ENCODE measurements at regions not wholly inside any gene's neighbourhood (a gene's known extent, or its start where the extent isn't known, plus 50 kb on each side); places are given as distances from the start of the nearest gene placed in this dataset.

GRCh38 chr6:1240766-1241318, 71.1 kb upstream of the FOXQ1 start:
- TF ChIP-seq, protein P1, sequence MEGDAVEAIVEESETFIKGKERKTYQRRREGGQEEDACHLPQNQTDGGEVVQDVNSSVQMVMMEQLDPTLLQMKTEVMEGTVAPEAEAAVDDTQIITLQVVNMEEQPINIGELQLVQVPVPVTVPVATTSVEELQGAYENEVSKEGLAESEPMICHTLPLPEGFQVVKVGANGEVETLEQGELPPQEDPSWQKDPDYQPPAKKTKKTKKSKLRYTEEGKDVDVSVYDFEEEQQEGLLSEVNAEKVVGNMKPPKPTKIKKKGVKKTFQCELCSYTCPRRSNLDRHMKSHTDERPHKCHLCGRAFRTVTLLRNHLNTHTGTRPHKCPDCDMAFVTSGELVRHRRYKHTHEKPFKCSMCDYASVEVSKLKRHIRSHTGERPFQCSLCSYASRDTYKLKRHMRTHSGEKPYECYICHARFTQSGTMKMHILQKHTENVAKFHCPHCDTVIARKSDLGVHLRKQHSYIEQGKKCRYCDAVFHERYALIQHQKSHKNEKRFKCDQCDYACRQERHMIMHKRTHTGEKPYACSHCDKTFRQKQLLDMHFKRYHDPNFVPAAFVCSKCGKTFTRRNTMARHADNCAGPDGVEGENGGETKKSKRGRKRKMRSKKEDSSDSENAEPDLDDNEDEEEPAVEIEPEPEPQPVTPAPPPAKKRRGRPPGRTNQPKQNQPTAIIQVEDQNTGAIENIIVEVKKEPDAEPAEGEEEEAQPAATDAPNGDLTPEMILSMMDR (conservative IDR thresholded peaks at IDR 0.05; ENCODE audit: low read length) = no peak
- no peak overlapping the region for H3K4me3 ChIP-seq (ENCODE audit: low read length)
- peak; percentile 28 for DNase-seq (ENCODE audit: low read depth)

DNA sequence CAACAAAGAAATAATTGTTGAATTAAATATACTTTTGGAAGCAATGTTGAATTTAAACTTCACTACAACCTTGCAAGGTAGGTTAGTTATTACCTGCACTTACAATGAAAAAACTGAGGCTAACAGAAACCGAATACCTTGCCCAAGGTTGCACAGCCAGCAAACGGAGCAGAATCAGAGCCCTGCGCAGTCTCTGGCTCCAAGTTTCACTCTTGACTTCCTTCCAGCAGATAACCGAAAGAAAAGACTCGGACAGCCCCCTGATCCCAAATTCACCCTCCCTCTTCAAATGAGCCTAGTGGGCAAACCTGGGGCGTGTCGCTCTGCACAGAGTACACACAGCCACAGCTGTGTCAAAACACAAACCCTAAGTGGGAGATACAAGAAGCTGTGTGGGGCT, 72.1 kb upstream of the FOXQ1 start:
- no peak for DNase-seq (ENCODE audit: low read depth)
- TF ChIP-seq, protein P1 (conservative IDR thresholded peaks at IDR 0.05; ENCODE audit: low read length) = no peak
- no peak overlapping the region for H3K4me3 ChIP-seq (ENCODE audit: low read length)

GRCh38 chr6:1238040-1238439, 73.9 kb upstream of the FOXQ1 start:
- TF ChIP-seq, protein P1 (conservative IDR thresholded peaks at IDR 0.05; ENCODE audit: low read length) = no peak
- H3K4me3 ChIP-seq (ENCODE audit: low read length) = no peak overlapping the region
- DNase-seq (ENCODE audit: low read depth) = no peak

DNA sequence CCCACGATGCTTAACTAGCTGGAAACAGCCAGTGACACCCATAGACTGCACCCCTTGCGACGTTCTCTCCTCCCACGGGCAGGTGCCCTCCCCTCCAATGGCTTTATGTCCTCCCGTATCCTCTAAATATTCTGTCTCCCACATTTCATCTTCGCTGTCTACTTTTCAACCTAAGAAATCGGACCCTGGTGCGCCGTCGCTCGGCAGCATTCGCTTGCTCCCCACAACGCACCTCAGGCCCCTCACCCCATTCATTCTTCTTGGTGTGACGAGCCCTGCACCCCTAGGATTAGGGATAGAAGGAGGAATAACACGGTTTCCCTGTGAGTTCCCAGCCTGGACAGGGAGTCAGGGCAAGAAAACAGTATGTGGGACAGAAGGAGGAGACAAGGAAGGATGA, 74.3 kb upstream of the FOXQ1 start:
- no peak overlapping the region for H3K4me3 ChIP-seq (ENCODE audit: low read length)
- DNase-seq (ENCODE audit: low read depth) = no peak
- TF ChIP-seq, protein P1 (conservative IDR thresholded peaks at IDR 0.05; ENCODE audit: low read length) = no peak

DNA sequence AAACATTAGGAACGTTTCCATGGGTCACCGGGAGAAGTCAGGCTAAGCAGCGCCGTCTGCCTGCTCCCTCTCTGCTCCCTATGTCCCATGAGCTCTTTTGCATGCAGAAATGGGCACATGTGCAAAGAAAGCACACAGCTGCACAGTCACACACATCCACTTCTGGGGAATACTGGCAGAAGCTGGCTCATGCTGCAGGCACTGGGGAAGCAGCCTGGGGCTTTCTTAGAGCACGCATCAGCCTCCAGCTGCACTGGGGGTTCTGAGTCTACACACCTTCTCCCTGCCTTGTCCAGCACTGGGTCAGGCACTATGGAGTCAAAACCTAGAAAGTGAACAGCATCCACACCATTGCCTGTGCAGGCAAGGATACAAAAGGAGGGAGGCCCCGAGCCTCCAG, 76.1 kb upstream of the FOXQ1 start:
- DNase-seq (ENCODE audit: low read depth) = no peak
- TF ChIP-seq, protein P1 (conservative IDR thresholded peaks at IDR 0.05; ENCODE audit: low read length) = no peak
- no peak overlapping the region for H3K4me3 ChIP-seq (ENCODE audit: low read length)

- no peak for DNase-seq (ENCODE audit: low read depth)
- H3K4me3 ChIP-seq (ENCODE audit: low read length) = no peak overlapping the region
- TF ChIP-seq, protein P1 (conservative IDR thresholded peaks at IDR 0.05; ENCODE audit: low read length) = no peak
Observed at GRCh38 chr6:1233924-1234323, 78.0 kb upstream of the FOXQ1 start.

GRCh38 chr6:1232578-1232977, 79.3 kb upstream of the FOXQ1 start:
- TF ChIP-seq, protein P1 (conservative IDR thresholded peaks at IDR 0.05; ENCODE audit: low read length) = no peak
- H3K4me3 ChIP-seq (ENCODE audit: low read length) = no peak overlapping the region
- no peak for DNase-seq (ENCODE audit: low read depth)
